GM19452 (cell line): ENCODE measurements at regions not wholly inside any gene's neighbourhood (a gene's known extent, or its start where the extent isn't known, plus 50 kb on each side); places are given as distances from the start of the nearest gene placed in this dataset.

ENCODE experiments used
- ATAC-seq: cut with Tn5 transposase; IDR thresholded peaks from one replicate; pipeline ENCODE4 v1.9.1; 2021; ENCODE audit not compliant: unreplicated experiment

- ATAC-seq: no peak
These were observed 541.9 kb upstream of the CDH11 start for GRCh38 chr16:65663774-65664173.

GRCh38 chr16:65662256-65662655, 540.4 kb upstream of the CDH11 start:
- ATAC-seq: no peak

GRCh38 chr16:65661558-65661957, 539.7 kb upstream of the CDH11 start:
- ATAC-seq: no peak

GRCh38 chr16:65660390-65660789, 538.5 kb upstream of the CDH11 start:
- ATAC-seq: no peak

GRCh38 chr16:65659758-65660157, 537.9 kb upstream of the CDH11 start:
- no peak for ATAC-seq

GRCh38 chr16:65658787-65659220, 536.9 kb upstream of the CDH11 start:
- no peak for ATAC-seq

GRCh38 chr16:65658349-65658748, 536.5 kb upstream of the CDH11 start:
- no peak for ATAC-seq

- no peak for ATAC-seq
These were observed 535.7 kb upstream of the CDH11 start for GRCh38 chr16:65657556-65657955.

- no peak for ATAC-seq
These were observed 535.2 kb upstream of the CDH11 start for GRCh38 chr16:65657071-65657494.

GRCh38 chr16:65655802-65656201, 533.9 kb upstream of the CDH11 start:
- no peak for ATAC-seq

- no peak for ATAC-seq
These were observed 526.2 kb upstream of the CDH11 start for GRCh38 chr16:65648101-65648500.

GRCh38 chr16:65644821-65645220, 523.0 kb upstream of the CDH11 start:
- ATAC-seq: no peak

- ATAC-seq: no peak
These were observed 520.0 kb upstream of the CDH11 start for GRCh38 chr16:65641762-65642289.

GRCh38 chr16:65641049-65641761, 519.3 kb upstream of the CDH11 start:
- ATAC-seq: no peak

- ATAC-seq: no peak
These were observed 513.0 kb upstream of the CDH11 start for GRCh38 chr16:65634833-65635232.

- no peak for ATAC-seq
These were observed 512.4 kb upstream of the CDH11 start for GRCh38 chr16:65634291-65634690.

- ATAC-seq: no peak
These were observed 502.8 kb upstream of the CDH11 start for GRCh38 chr16:65624666-65625065.

GRCh38 chr16:65624229-65624628, 502.4 kb upstream of the CDH11 start:
- no peak for ATAC-seq

GRCh38 chr16:65622871-65623270, 501.0 kb upstream of the CDH11 start:
- ATAC-seq: no peak

- no peak for ATAC-seq
These were observed 500.3 kb upstream of the CDH11 start for GRCh38 chr16:65622151-65622550.

- no peak for ATAC-seq
These were observed 499.8 kb upstream of the CDH11 start for GRCh38 chr16:65621640-65622039.

GRCh38 chr16:65619606-65620005, 497.7 kb upstream of the CDH11 start:
- ATAC-seq: no peak

GRCh38 chr16:65618931-65619330, 497.1 kb upstream of the CDH11 start:
- no peak for ATAC-seq
